ENCODE measurements at regions not wholly inside any gene's neighbourhood (a gene's known extent, or its start where the extent isn't known, plus 50 kb on each side); places are given as distances from the start of the nearest gene placed in this dataset.

- ChIA-PET POLR2A (no interaction called here), CTCF (no interaction called here)
- H3K9me3 Mint-ChIP-seq, result peaks cover 15% of the 10 kb centered on the region
- no peak overlapping the region for H3K27ac Mint-ChIP-seq
- no peak overlapping the region for H3K4me3 Mint-ChIP-seq
- no peak for DNase-seq
- no peaks in the 10 kb centered on the region for H3K27me3 Mint-ChIP-seq
- H3K36me3 Mint-ChIP-seq (ENCODE audit: low read depth), result no peaks in the 10 kb centered on the region
- no peaks in the 10 kb centered on the region for H3K4me1 Mint-ChIP-seq
These were observed 858.9 kb upstream of the PCDH7 start for GRCh38 chr4:29861307-29861706.

DNA sequence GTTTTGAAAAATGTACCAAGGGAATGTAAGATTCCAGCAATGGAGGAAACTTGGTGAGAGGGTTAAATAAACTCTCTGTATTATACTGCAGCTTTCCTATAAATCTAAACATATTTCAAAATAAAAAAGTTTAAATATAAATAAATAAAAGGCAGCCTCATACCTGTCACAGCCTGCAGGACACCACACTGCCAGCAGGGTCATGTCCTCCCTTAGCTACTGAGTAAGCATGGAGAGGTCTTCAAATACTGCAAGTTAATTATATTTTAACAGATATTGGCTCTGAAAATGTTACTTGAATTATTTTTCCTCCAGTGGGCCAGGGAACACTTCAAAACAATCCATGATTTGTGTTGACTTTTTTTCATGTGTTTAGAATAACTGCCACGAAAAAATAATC, 852.8 kb upstream of the PCDH7 start:
- Mint-ChIP-seq H3K9me3 (peaks cover 19% of the 10 kb centered on the region), H3K27ac (no peak overlapping the region), H3K4me3 (no peak overlapping the region), H3K36me3 (ENCODE audit: low read depth) (no peaks in the 10 kb centered on the region), H3K27me3 (no peaks in the 10 kb centered on the region), H3K4me1 (no peaks in the 10 kb centered on the region)
- ChIA-PET POLR2A (no interaction called here), CTCF (no interaction called here)
- no peak for DNase-seq

GRCh38 chr4:29900336-29900735, 819.8 kb upstream of the PCDH7 start:
- H3K4me3 Mint-ChIP-seq, result no peak overlapping the region
- H3K27me3 Mint-ChIP-seq, result no peaks in the 10 kb centered on the region
- ChIA-PET CTCF (no interaction called here), POLR2A (no interaction called here)
- no peaks in the 10 kb centered on the region for H3K36me3 Mint-ChIP-seq (ENCODE audit: low read depth)
- H3K27ac Mint-ChIP-seq, result no peak overlapping the region
- no peaks in the 10 kb centered on the region for H3K4me1 Mint-ChIP-seq
- no peak for DNase-seq
- H3K9me3 Mint-ChIP-seq, result peaks cover 4% of the 10 kb centered on the region

DNA sequence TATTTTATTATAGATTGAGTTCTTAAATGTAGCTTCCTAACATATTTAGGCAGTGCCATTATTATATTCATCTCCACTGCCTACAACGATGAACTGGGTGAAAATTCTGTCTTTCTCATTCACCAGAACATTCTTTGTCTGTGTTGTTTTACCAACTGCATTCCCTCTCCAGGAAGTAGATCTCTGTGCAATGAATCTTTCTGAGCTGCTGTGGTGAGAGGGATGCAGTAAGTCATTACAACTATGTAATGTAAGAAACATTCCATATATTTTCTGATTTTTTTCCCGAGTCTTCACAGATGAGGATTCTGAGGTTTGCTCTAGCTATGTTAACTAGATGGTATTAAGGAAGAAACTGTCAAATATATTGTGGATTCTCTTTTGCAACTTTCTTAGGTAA, 811.9 kb upstream of the PCDH7 start:
- Mint-ChIP-seq H3K27me3 (no peaks in the 10 kb centered on the region), H3K27ac (no peak overlapping the region), H3K4me3 (no peak overlapping the region), H3K9me3 (peaks cover 15% of the 10 kb centered on the region), H3K36me3 (ENCODE audit: low read depth) (no peaks in the 10 kb centered on the region), H3K4me1 (no peaks in the 10 kb centered on the region)
- no peak for DNase-seq
- POLR2A ChIA-PET, result no interaction called here
- CTCF ChIA-PET, result no interaction called here

- no peaks in the 10 kb centered on the region for H3K27me3 Mint-ChIP-seq
- H3K27ac Mint-ChIP-seq, result no peak overlapping the region
- H3K9me3 Mint-ChIP-seq, result peaks cover 7% of the 10 kb centered on the region
- no peaks in the 10 kb centered on the region for H3K4me1 Mint-ChIP-seq
- no peak for DNase-seq
- POLR2A ChIA-PET, result no interaction called here
- no peaks in the 10 kb centered on the region for H3K36me3 Mint-ChIP-seq (ENCODE audit: low read depth)
- no peak overlapping the region for H3K4me3 Mint-ChIP-seq
- CTCF ChIA-PET, result no interaction called here
These were observed 792.3 kb upstream of the PCDH7 start for GRCh38 chr4:29927895-29928294.

DNA sequence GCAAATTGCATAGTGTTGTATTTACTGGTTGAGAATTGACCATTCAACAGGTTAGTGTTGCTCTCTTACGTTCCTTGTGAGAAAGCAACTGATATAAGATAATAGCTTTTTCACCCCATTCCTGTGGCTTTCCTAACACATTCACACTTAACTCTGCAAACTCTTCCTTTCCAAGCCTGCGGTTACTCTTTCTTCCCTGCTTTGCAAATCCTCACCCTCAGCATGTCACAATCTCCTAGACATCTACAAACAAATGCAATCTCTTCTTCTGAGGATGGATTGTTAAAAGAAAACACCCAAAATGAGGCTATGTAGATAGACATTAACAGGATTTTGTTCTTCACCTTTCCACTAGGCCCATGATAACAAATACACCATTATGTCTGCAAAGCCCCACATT, 771.7 kb upstream of the PCDH7 start:
- DNase-seq, result no peak
- Mint-ChIP-seq H3K4me1 (no peaks in the 10 kb centered on the region), H3K36me3 (ENCODE audit: low read depth) (no peaks in the 10 kb centered on the region), H3K9me3 (peaks cover 8% of the 10 kb centered on the region), H3K27ac (no peak overlapping the region), H3K4me3 (no peak overlapping the region), H3K27me3 (no peaks in the 10 kb centered on the region)
- ChIA-PET CTCF (no interaction called here), POLR2A (no interaction called here)

DNA sequence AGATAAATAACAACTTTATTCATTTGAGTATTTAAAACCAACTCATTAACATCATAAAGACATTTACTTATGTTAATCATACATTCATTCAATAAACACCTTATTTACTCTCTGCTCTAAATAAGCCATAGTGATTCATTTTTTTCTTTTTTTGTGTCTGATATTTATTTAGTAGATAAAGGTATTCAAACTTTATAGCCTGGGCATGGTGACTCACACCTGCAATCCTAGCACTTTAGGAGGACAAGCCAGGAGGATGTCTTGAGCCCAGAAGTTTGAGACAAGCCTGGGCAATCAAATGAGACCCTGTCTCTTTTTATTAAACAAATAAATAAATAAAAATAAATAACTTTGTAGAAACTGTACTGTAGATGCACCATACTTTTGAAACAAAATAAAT, 771.3 kb upstream of the PCDH7 start:
- H3K4me1 Mint-ChIP-seq, result no peaks in the 10 kb centered on the region
- DNase-seq, result no peak
- ChIA-PET CTCF (no interaction called here), POLR2A (no interaction called here)
- H3K36me3 Mint-ChIP-seq (ENCODE audit: low read depth), result no peaks in the 10 kb centered on the region
- H3K4me3 Mint-ChIP-seq, result no peak overlapping the region
- no peaks in the 10 kb centered on the region for H3K27me3 Mint-ChIP-seq
- peaks cover 8% of the 10 kb centered on the region for H3K9me3 Mint-ChIP-seq
- H3K27ac Mint-ChIP-seq, result no peak overlapping the region

DNA sequence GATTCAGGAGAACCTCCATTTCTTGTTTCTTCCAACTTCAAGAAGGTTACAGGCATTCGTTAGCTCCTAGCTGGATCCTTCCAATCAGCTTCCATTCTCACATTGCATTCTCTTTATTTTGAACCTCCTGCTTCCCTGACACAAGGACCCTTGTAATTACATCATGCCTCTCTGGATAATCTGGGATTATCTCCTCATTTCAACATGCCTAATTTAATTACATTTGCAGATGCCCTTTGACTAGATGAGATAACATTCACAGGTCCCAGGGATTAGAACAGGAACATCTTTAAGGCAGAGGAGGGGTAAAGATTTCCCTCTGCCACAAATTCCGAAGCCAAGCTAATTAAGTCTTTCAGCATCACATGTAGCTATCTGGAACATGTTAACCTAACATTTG, 753.8 kb upstream of the PCDH7 start:
- Mint-ChIP-seq H3K4me1 (no peaks in the 10 kb centered on the region), H3K27ac (no peak overlapping the region), H3K27me3 (no peaks in the 10 kb centered on the region), H3K9me3 (peaks cover 7% of the 10 kb centered on the region), H3K4me3 (no peak overlapping the region), H3K36me3 (ENCODE audit: low read depth) (no peaks in the 10 kb centered on the region)
- DNase-seq, result no peak
- POLR2A ChIA-PET, result no interaction called here
- CTCF ChIA-PET, result no interaction called here

DNA sequence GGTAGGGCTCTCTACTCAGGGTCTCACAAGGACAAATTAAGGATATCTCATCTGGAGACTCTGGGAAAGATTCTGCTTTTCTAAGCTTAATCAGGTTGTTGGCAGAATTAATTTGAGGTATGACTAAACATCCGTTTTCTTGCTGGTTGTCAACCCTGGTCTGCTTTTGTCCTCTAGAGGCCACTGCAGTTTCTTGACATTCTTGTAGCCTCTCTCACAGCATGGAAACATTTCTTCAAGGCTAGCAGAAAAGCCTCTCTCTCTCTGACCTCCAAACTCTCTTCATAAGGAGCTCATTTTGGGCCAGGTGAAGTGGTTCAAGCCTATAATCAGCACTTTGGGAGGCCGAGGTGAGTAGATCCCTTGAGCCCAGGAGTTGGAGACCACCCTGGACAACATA, 749.5 kb upstream of the PCDH7 start:
- ChIA-PET POLR2A (no interaction called here), CTCF (no interaction called here)
- DNase-seq, result no peak
- Mint-ChIP-seq H3K27me3 (no peaks in the 10 kb centered on the region), H3K4me3 (no peak overlapping the region), H3K36me3 (ENCODE audit: low read depth) (no peaks in the 10 kb centered on the region), H3K27ac (no peak overlapping the region), H3K9me3 (peaks cover 3% of the 10 kb centered on the region), H3K4me1 (no peaks in the 10 kb centered on the region)

- H3K36me3 Mint-ChIP-seq (ENCODE audit: low read depth), result no peaks in the 10 kb centered on the region
- no peak for DNase-seq
- no peak overlapping the region for H3K4me3 Mint-ChIP-seq
- no peak overlapping the region for H3K27ac Mint-ChIP-seq
- no peaks in the 10 kb centered on the region for H3K27me3 Mint-ChIP-seq
- H3K4me1 Mint-ChIP-seq, result no peaks in the 10 kb centered on the region
- CTCF ChIA-PET, result no interaction called here
- peaks cover 3% of the 10 kb centered on the region for H3K9me3 Mint-ChIP-seq
- POLR2A ChIA-PET, result no interaction called here
These were observed 748.0 kb upstream of the PCDH7 start for GRCh38 chr4:29972121-29972520.

- no peaks in the 10 kb centered on the region for H3K36me3 Mint-ChIP-seq (ENCODE audit: low read depth)
- H3K4me1 Mint-ChIP-seq, result no peaks in the 10 kb centered on the region
- CTCF ChIA-PET, result no interaction called here
These were observed 736.3 kb upstream of the PCDH7 start for GRCh38 chr4:29983890-29984289.

GRCh38 chr4:30001628-30002027, 718.5 kb upstream of the PCDH7 start:
- no peak overlapping the region for H3K27ac Mint-ChIP-seq
- CTCF ChIA-PET, result no interaction called here
- POLR2A ChIA-PET, result no interaction called here

More at GRCh38 chr4:29983890-29984289, 736.3 kb upstream of the PCDH7 start:
- Mint-ChIP-seq H3K4me3 (no peak overlapping the region), H3K9me3 (peaks cover 15% of the 10 kb centered on the region), H3K27me3 (no peaks in the 10 kb centered on the region), H3K27ac (no peak overlapping the region)
- no peak for DNase-seq
- POLR2A ChIA-PET, result no interaction called here

GRCh38 chr4:30002341-30002740, 717.8 kb upstream of the PCDH7 start:
- ChIA-PET POLR2A (no interaction called here), CTCF (no interaction called here)
- Mint-ChIP-seq H3K4me3 (no peak overlapping the region), H3K9me3 (peaks cover 5% of the 10 kb centered on the region), H3K27ac (no peak overlapping the region), H3K36me3 (ENCODE audit: low read depth) (no peaks in the 10 kb centered on the region), H3K4me1 (no peaks in the 10 kb centered on the region), H3K27me3 (no peaks in the 10 kb centered on the region)
- no peak for DNase-seq

More at GRCh38 chr4:30001628-30002027, 718.5 kb upstream of the PCDH7 start:
- no peaks in the 10 kb centered on the region for H3K27me3 Mint-ChIP-seq
- DNase-seq, result no peak
- H3K4me3 Mint-ChIP-seq, result no peak overlapping the region
- peaks cover 5% of the 10 kb centered on the region for H3K9me3 Mint-ChIP-seq
- H3K36me3 Mint-ChIP-seq (ENCODE audit: low read depth), result no peaks in the 10 kb centered on the region
- H3K4me1 Mint-ChIP-seq, result no peaks in the 10 kb centered on the region

- H3K27me3 Mint-ChIP-seq, result no peaks in the 10 kb centered on the region
These were observed 714.2 kb upstream of the PCDH7 start for GRCh38 chr4:30005995-30006394.

GRCh38 chr4:30024526-30024925, 695.6 kb upstream of the PCDH7 start:
- H3K4me3 Mint-ChIP-seq, result no peak overlapping the region
- no peaks in the 10 kb centered on the region for H3K27me3 Mint-ChIP-seq
- ChIA-PET CTCF (no interaction called here), POLR2A (no interaction called here)
- DNase-seq, result no peak
- H3K36me3 Mint-ChIP-seq (ENCODE audit: low read depth), result no peaks in the 10 kb centered on the region
- no peak overlapping the region for H3K27ac Mint-ChIP-seq
- H3K4me1 Mint-ChIP-seq, result no peaks in the 10 kb centered on the region
- no peaks in the 10 kb centered on the region for H3K9me3 Mint-ChIP-seq

More at GRCh38 chr4:30005995-30006394, 714.2 kb upstream of the PCDH7 start:
- ChIA-PET POLR2A (no interaction called here), CTCF (no interaction called here)
- Mint-ChIP-seq H3K4me3 (no peak overlapping the region), H3K36me3 (ENCODE audit: low read depth) (no peaks in the 10 kb centered on the region), H3K27ac (no peak overlapping the region), H3K4me1 (no peaks in the 10 kb centered on the region), H3K9me3 (peaks cover 5% of the 10 kb centered on the region)
- DNase-seq, result no peak
